ENCODE measurements at regions not wholly inside any gene's neighbourhood (a gene's known extent, or its start where the extent isn't known, plus 50 kb on each side); places are given as distances from the start of the nearest gene placed in this dataset.

DNA sequence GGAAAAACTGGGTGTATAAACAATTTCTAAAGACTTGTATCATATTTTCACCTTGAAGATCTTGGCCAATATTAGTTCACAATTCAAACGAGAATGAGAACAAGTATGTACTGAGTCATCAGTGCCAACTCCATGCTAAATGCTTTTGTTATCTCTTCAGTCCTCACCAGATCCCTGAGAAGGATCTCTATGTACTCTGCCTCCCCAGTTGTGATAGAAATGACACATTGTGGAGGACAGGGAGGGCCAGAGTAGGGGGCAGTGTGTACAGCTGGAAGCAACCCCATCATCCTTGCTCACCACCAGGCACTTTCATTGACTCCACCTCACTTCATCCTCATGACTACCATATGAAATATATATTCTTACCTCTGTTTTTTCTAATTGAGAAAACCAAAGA is 353.7 kb upstream of the SOX2 start:
- Histone ChIP-seq H3K36me3 (ENCODE audit: control insufficient read depth in 4 of 4, insufficient read depth in 4 of 4, low read length in 4 of 4) (no peaks in the 10 kb centered on the region), H3K9me3 (ENCODE audit: control insufficient read depth in 4 of 4, insufficient read depth in 3 of 4, low read length in 3 of 4) (no peaks in the 10 kb centered on the region), H3K27ac (ENCODE audit: low read depth in 1 of 2, low read length in 1 of 2) (peak overlapping the region in 1 of 2 donors; percentile 26), H3K27me3 (ENCODE audit: control insufficient read depth in 3 of 3, insufficient read depth in 3 of 3, low read length in 2 of 3) (peaks cover 0 to 2% (median 0%) of the 10 kb centered on the region in 3 donors), H3K9ac (ENCODE audit: insufficient read depth in 1 of 2, low read length in 2 of 2) (no peak overlapping the region), H3K4me3 (no peak overlapping the region), H3K4me1 (ENCODE audit: control insufficient read depth in 5 of 5, insufficient read depth in 5 of 5, low read length in 5 of 5) (peaks cover 0 to 2% (median 0%) of the 10 kb centered on the region in 5 donors)
- TF ChIP-seq, protein P1, sequence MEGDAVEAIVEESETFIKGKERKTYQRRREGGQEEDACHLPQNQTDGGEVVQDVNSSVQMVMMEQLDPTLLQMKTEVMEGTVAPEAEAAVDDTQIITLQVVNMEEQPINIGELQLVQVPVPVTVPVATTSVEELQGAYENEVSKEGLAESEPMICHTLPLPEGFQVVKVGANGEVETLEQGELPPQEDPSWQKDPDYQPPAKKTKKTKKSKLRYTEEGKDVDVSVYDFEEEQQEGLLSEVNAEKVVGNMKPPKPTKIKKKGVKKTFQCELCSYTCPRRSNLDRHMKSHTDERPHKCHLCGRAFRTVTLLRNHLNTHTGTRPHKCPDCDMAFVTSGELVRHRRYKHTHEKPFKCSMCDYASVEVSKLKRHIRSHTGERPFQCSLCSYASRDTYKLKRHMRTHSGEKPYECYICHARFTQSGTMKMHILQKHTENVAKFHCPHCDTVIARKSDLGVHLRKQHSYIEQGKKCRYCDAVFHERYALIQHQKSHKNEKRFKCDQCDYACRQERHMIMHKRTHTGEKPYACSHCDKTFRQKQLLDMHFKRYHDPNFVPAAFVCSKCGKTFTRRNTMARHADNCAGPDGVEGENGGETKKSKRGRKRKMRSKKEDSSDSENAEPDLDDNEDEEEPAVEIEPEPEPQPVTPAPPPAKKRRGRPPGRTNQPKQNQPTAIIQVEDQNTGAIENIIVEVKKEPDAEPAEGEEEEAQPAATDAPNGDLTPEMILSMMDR (IDR thresholded peaks at IDR 0.05; ENCODE audit: control extremely low read depth, extremely low read depth) = no peak
- ATAC-seq (ENCODE audit: insufficient read depth, low FRiP score) = no peak
- no peak for DNase-seq
- WGBS, 2 donors = 35 to 57% methylated on average over 1 of the region's 1 CpG

DNA sequence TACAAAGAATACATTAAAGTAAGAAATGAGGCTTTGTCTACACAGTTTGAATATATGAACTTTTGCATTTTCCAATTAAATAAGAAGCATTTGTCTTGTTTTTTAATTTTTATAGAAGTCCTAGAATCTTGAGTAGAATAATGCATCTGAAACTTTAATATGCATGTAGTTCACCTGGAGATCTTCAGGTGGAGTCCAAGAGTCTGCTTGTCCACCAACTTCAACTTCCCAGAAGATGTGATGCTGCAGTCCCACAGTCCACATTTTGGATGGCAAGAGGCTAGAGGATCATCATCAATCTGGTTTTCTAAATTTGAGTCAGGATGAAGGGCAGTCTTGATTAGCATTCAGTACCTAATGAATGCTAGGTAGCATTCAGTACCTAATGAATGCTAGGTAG is 357.6 kb upstream of the SOX2 start:
- peaks cover 0 to 2% (median 0%) of the 10 kb centered on the region in 5 donors for H3K4me1 ChIP-seq (ENCODE audit: control insufficient read depth in 5 of 5, insufficient read depth in 5 of 5, low read length in 5 of 5)
- no peak overlapping the region for H3K9ac ChIP-seq (ENCODE audit: insufficient read depth in 1 of 2, low read length in 2 of 2)
- H3K36me3 ChIP-seq (ENCODE audit: control insufficient read depth in 4 of 4, insufficient read depth in 4 of 4, low read length in 4 of 4) = no peaks in the 10 kb centered on the region
- TF ChIP-seq, protein P1 (IDR thresholded peaks at IDR 0.05; ENCODE audit: control extremely low read depth, extremely low read depth) = no peak
- H3K27me3 ChIP-seq (ENCODE audit: control insufficient read depth in 3 of 3, insufficient read depth in 3 of 3, low read length in 2 of 3) = no peaks in the 10 kb centered on the region
- no peak for DNase-seq
- H3K9me3 ChIP-seq (ENCODE audit: control insufficient read depth in 4 of 4, insufficient read depth in 3 of 4, low read length in 3 of 4) = no peaks in the 10 kb centered on the region
- H3K27ac ChIP-seq (ENCODE audit: low read depth in 1 of 2, low read length in 1 of 2) = no peak overlapping the region
- no peak for ATAC-seq (ENCODE audit: insufficient read depth, low FRiP score)
- H3K4me3 ChIP-seq = no peak overlapping the region

DNA sequence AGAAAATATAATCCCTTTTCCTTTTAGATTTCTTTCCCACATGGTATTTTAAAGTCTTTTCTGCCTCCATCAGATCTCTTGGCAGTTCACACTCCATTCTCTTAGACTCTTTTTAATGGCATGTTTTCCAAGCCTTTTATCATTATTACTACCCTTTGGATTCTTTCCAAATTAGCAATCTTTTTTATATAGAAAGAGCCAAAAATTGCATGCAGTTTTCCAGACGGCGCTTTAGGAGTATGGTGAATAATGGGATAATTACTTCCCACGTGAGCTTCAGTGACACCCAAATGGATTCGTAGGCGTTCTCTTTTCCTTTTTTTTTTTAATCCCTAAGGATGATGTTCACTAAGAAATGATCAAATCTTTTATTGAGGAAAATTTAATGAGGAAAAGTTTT is 354.8 kb upstream of the DNAJC19 start:
- peak in 2 of 3 donors; percentile 32 for DNase-seq
- WGBS, 2 donors = 82 to 87% methylated on average over 5 of the region's 5 CpGs
- TF ChIP-seq, protein P1 (IDR thresholded peaks at IDR 0.05; ENCODE audit: control extremely low read depth, extremely low read depth) = no peak
- Histone ChIP-seq H3K9ac (ENCODE audit: insufficient read depth in 1 of 2, low read length in 2 of 2) (no peak overlapping the region), H3K4me3 (no peak overlapping the region), H3K36me3 (ENCODE audit: control insufficient read depth in 4 of 4, insufficient read depth in 4 of 4, low read length in 4 of 4) (no peaks in the 10 kb centered on the region), H3K27me3 (ENCODE audit: control insufficient read depth in 3 of 3, insufficient read depth in 3 of 3, low read length in 2 of 3) (no peaks in the 10 kb centered on the region), H3K9me3 (ENCODE audit: control insufficient read depth in 4 of 4, insufficient read depth in 3 of 4, low read length in 3 of 4) (peaks cover 0 to 3% (median 0%) of the 10 kb centered on the region in 4 donors), H3K4me1 (ENCODE audit: control insufficient read depth in 5 of 5, insufficient read depth in 5 of 5, low read length in 5 of 5) (no peaks in the 10 kb centered on the region), H3K27ac (ENCODE audit: low read depth in 1 of 2, low read length in 1 of 2) (no peak overlapping the region)
- no peak for ATAC-seq (ENCODE audit: insufficient read depth, low FRiP score)

DNA sequence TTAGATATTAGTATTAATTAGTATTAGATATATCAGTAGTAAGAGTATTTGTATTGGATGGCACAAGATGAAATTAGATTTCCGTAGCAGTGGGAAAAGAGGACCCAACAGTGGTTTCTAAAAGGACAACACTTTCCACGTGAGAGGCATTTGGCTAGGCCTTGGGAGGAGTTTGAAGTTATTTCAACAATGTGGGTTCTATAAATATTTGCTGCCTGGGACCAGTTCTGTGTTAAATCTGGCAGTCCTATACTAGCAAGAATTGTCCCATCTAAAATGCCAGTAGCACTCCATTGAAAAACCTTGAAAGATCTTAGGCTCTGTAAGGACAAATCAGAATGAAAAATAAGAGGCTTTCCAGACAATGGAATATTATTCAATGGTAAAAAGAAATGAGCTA is 347.1 kb upstream of the DNAJC19 start:
- Histone ChIP-seq H3K4me3 (no peak overlapping the region), H3K9ac (ENCODE audit: insufficient read depth in 1 of 2, low read length in 2 of 2) (no peak overlapping the region), H3K27ac (ENCODE audit: low read depth in 1 of 2, low read length in 1 of 2) (no peak overlapping the region), H3K9me3 (ENCODE audit: control insufficient read depth in 4 of 4, insufficient read depth in 3 of 4, low read length in 3 of 4) (peaks cover 0 to 3% (median 0%) of the 10 kb centered on the region in 4 donors), H3K4me1 (ENCODE audit: control insufficient read depth in 5 of 5, insufficient read depth in 5 of 5, low read length in 5 of 5) (peaks cover 0 to 3% (median 0%) of the 10 kb centered on the region in 5 donors), H3K27me3 (ENCODE audit: control insufficient read depth in 3 of 3, insufficient read depth in 3 of 3, low read length in 2 of 3) (no peaks in the 10 kb centered on the region), H3K36me3 (ENCODE audit: control insufficient read depth in 4 of 4, insufficient read depth in 4 of 4, low read length in 4 of 4) (no peaks in the 10 kb centered on the region)
- DNase-seq (no peak), ATAC-seq (ENCODE audit: insufficient read depth, low FRiP score) (no peak)
- WGBS, 2 donors = 60 to 68% methylated on average over 2 of the region's 2 CpGs
- TF ChIP-seq, protein P1 (IDR thresholded peaks at IDR 0.05; ENCODE audit: control extremely low read depth, extremely low read depth) = no peak

Data from lung (tissue), 11 donors.